ENCODE measurements at regions not wholly inside any gene's neighbourhood (a gene's known extent, or its start where the extent isn't known, plus 50 kb on each side); places are given as distances from the start of the nearest gene placed in this dataset.
A peak's percentile ranks its signal among the peaks of the same experiment; 100 is the strongest.
"Not testable (repeated sequence)": the region's sequence is repeated elsewhere in the genome, so short reads cannot be mapped to it uniquely, and the experiment has no call there.

GRCh38 chr3:159045279-159045885 lies 243.5 kb downstream of the MFSD1 start:
- DNase-seq (ENCODE audit: low spot score): no peak

- DNase-seq (ENCODE audit: low spot score): no peak
These were observed 245.5 kb downstream of the MFSD1 start for GRCh38 chr3:159047361-159047760.

GRCh38 chr3:159052494-159052893 lies 250.6 kb downstream of the MFSD1 start:
- not testable (repeated sequence) for DNase-seq (ENCODE audit: low spot score)

- DNase-seq (ENCODE audit: low spot score): no peak
These were observed 255.8 kb downstream of the MFSD1 start for GRCh38 chr3:159057621-159058020.

GRCh38 chr3:159058859-159059258 lies 257.0 kb downstream of the MFSD1 start:
- DNase-seq (ENCODE audit: low spot score): no peak

GRCh38 chr3:159059395-159059794 lies 257.5 kb downstream of the MFSD1 start:
- DNase-seq (ENCODE audit: low spot score): no peak

- no peak for DNase-seq (ENCODE audit: low spot score)
These were observed 261.0 kb downstream of the MFSD1 start for GRCh38 chr3:159062734-159063410.

GRCh38 chr3:159069091-159069490 lies 267.2 kb downstream of the MFSD1 start, which contains the start of gene IQCJ:
IQCJ (plus strand) TSS chr3:159069319.
- DNase-seq (ENCODE audit: low spot score): no peak

GRCh38 chr3:159069866-159070425 lies 268.1 kb downstream of the MFSD1 start:
- DNase-seq (ENCODE audit: low spot score): no peak

GRCh38 chr3:159074756-159075701 lies 273.2 kb downstream of the MFSD1 start:
- no peak for DNase-seq (ENCODE audit: low spot score)

GRCh38 chr3:159077860-159078259 lies 276.0 kb downstream of the MFSD1 start:
- DNase-seq (ENCODE audit: low spot score): peak; percentile 62

- no peak for DNase-seq (ENCODE audit: low spot score)
These were observed 278.4 kb downstream of the MFSD1 start for GRCh38 chr3:159080256-159080655.

GRCh38 chr3:159080821-159081220 lies 279.0 kb downstream of the MFSD1 start:
- DNase-seq (ENCODE audit: low spot score): no peak

GRCh38 chr3:159082519-159082918 lies 280.7 kb downstream of the MFSD1 start:
- DNase-seq (ENCODE audit: low spot score): peak; percentile 37

GRCh38 chr3:159091936-159092335 lies 290.1 kb downstream of the MFSD1 start:
- DNase-seq (ENCODE audit: low spot score): no peak

GRCh38 chr3:159102001-159102400 lies 300.1 kb downstream of the MFSD1 start:
- DNase-seq (ENCODE audit: low spot score): no peak

- DNase-seq (ENCODE audit: low spot score): no peak
These were observed 310.9 kb downstream of the MFSD1 start for GRCh38 chr3:159112724-159113123.

GRCh38 chr3:159113221-159113875 lies 311.5 kb downstream of the MFSD1 start:
- DNase-seq (ENCODE audit: low spot score): no peak

- no peak for DNase-seq (ENCODE audit: low spot score)
These were observed 312.7 kb downstream of the MFSD1 start for GRCh38 chr3:159114582-159114981.

GRCh38 chr3:159123877-159124276 lies 322.0 kb downstream of the MFSD1 start:
- no peak for DNase-seq (ENCODE audit: low spot score)

- peak; percentile 44 for DNase-seq (ENCODE audit: low spot score)
These were observed 324.6 kb downstream of the MFSD1 start for GRCh38 chr3:159126261-159127020.

All from AG08395 (cell line).